ENCODE measurements at regions not wholly inside any gene's neighbourhood (a gene's known extent, or its start where the extent isn't known, plus 50 kb on each side); places are given as distances from the start of the nearest gene placed in this dataset.

GRCh38 chr2:4782647-4783046 is 909.5 kb upstream of the SOX11 start:
- no peak for TF ChIP-seq YY1 (IDR thresholded peaks at IDR 0.05; ENCODE audit: insufficient read depth, insufficient read length)
- no peak for TF ChIP-seq ZNF274 (IDR thresholded peaks at IDR 0.05; ENCODE audit: low read depth, low read length)
